GM21367 (cell line): ENCODE measurements at regions not wholly inside any gene's neighbourhood (a gene's known extent, or its start where the extent isn't known, plus 50 kb on each side); places are given as distances from the start of the nearest gene placed in this dataset.

Experiments used
- ATAC-seq: cut with Tn5 transposase; IDR thresholded peaks from one replicate; pipeline ENCODE4 v1.9.1; 2021; ENCODE audit not compliant: unreplicated experiment

GRCh38 chr9:104022083-104022482, 72.0 kb upstream of the SMC2 start:
- no peak for ATAC-seq

- no peak for ATAC-seq
Measured at GRCh38 chr9:104025104-104025503, 69.0 kb upstream of the SMC2 start.

- no peak for ATAC-seq
Measured at GRCh38 chr9:104025945-104026344, 68.2 kb upstream of the SMC2 start.

- peak; percentile 72 for ATAC-seq
Measured at GRCh38 chr9:104027295-104027694, 66.8 kb upstream of the SMC2 start.

- no peak for ATAC-seq
Measured at GRCh38 chr9:104028827-104029226, 65.3 kb upstream of the SMC2 start.
